Dedifferentiated amniotic fluid mesenchymal stem cell (primary cell): ENCODE measurements at regions not wholly inside any gene's neighbourhood (a gene's known extent, or its start where the extent isn't known, plus 50 kb on each side); places are given as distances from the start of the nearest gene placed in this dataset.
"Not testable (repeated sequence)": the region's sequence is repeated elsewhere in the genome, so short reads cannot be mapped to it uniquely, and the experiment has no call there.

Experiments used
- DNase-seq: peaks from one replicate; pipeline ENCODE4 v3.0.0-alpha.2; 2016; ENCODE audit errors: extremely low spot score

DNA sequence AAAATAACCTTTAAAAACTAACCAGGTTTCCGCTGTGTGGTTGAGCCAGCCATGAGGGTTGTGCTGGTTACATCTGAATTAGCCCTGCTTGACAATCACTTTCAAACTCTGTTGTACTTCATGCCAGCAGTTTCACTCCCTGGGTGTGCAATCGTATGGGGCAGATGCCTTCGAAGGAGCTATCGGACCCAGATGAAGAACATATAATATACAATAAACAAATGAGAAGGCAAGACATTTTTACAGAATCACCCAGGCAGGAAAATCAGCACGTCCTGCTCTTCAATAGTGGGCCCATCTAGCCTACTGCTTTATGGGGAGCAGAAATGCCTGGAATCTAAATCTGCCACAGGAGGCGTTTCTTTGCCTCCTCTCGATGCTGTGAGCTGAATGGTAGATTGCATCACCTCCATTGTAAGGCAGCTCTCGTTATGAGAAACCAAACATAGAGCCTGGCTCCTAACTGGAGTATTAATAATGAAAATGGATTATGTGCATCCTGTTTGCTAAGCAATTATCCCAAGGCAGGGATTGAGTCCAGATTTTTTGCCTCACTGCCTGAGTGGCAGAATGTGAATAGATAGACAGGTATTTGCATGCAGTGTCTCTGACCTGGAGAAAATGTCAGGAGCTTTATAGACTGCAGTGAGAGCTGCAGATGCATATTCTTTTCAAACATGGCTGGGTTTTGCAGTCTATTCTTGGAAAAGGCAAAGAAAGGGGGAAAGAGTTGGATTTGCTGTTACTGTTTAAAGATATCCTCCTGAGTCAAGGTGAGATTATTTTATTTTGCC is 143.3 kb upstream of the SMARCA2 start:
- DNase-seq = no peak

GRCh38 chr9:1875251-1875851 is 139.8 kb upstream of the SMARCA2 start:
- no peak for DNase-seq

DNA sequence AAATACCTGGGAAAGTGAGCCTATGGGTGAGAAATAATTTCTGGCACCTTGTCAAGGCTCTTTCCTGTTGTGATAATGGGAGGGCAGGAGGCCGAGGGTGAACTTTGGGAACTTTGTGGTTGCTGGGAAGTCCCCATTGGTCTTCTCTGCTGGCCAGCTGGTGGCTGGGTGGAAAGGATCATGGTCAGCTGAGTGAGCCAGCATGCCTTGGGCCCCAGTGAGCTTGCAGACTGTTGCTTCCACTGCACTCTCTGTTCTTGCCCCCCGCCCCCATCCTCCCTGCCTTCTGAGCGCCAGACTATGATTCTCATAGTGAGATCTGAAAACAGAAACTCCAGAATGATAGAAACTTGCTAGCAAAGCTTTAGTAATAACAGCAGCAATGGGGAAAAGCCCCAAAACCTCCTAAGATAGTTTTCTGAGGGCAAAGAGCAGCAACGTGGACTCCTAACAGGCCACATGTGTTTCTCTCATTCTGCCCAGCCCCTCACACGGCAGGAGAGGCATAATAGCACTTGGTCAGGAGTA is 139.2 kb upstream of the SMARCA2 start:
- no peak for DNase-seq

GRCh38 chr9:1876891-1877496 is 138.2 kb upstream of the SMARCA2 start:
- DNase-seq = no peak

- no peak for DNase-seq
Measured at GRCh38 chr9:1877951-1878350, 137.2 kb upstream of the SMARCA2 start.

DNA sequence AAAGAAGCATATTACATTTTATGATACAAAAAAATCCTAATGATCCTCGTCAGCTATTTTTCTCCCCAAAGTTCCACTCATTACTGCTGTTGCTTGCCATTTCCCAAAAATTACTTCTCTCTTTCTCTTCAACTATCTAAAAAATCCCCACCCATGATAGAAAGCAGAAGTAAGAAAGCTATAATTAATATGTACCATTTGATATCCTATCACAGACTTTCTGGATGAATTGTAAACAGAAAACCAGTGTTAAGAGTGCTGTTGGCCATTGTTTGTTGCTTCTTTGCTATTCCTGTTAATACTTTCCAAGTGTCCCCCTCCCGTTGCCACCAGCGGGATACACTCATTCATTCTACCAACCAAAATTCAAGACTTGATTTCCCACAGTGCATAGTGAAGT is 136.3 kb upstream of the SMARCA2 start:
- no peak for DNase-seq

- no peak for DNase-seq
Measured at GRCh38 chr9:1879501-1879900, 135.6 kb upstream of the SMARCA2 start.

DNA sequence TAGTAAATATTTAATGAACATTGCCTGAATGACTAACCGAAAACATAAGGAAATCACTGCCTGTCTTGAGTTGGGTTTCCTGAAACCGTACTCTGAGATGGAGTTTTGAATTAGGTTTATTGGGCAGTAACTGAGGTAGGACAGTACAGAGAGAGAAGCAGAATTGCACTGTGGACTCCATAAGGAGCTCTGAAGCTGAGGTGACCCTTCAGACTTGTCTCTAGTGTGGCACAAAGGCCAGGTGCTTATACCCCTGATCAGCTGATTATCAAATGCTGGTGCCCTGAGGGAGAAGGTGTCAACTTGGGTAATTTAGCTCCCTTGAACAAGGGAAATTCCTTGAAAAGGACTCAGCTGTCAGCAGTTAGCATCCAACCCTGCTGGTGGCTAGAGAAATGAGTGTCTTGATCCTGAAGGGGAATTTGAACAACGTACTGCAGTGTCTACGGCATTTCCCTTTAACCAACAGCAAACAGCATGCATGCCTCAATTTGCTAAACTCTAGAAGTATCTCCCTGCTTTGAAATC is 135.0 kb upstream of the SMARCA2 start:
- no peak for DNase-seq

GRCh38 chr9:1881708-1882295 is 133.3 kb upstream of the SMARCA2 start:
- no peak for DNase-seq

GRCh38 chr9:1882711-1883403 is 132.3 kb upstream of the SMARCA2 start:
- no peak for DNase-seq

DNA sequence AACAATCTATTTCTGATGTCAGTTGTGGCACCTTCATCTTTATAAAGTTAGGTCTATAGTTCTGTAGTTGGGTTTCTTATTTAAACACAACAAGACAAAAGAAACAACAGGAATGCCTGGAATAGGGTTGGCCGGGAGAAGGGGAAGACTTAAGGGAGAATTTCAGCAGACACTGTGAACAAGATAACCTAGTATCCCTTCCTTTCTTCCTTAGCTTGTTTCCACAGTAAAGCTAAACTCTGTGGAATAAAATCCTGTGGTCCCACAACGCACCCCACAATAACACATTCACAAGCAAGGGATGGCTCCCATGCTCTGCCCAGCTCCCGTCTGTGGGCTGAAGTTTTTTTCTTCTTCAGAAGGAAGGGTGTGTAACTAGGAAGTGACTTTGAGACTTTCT is 124.9 kb upstream of the SMARCA2 start:
- no peak for DNase-seq

GRCh38 chr9:1890816-1891215 is 124.3 kb upstream of the SMARCA2 start:
- DNase-seq = no peak

GRCh38 chr9:1903080-1903704 is 112.0 kb upstream of the SMARCA2 start:
- not testable (repeated sequence) for DNase-seq

GRCh38 chr9:1907465-1907864 is 107.7 kb upstream of the SMARCA2 start:
- no peak for DNase-seq

DNA sequence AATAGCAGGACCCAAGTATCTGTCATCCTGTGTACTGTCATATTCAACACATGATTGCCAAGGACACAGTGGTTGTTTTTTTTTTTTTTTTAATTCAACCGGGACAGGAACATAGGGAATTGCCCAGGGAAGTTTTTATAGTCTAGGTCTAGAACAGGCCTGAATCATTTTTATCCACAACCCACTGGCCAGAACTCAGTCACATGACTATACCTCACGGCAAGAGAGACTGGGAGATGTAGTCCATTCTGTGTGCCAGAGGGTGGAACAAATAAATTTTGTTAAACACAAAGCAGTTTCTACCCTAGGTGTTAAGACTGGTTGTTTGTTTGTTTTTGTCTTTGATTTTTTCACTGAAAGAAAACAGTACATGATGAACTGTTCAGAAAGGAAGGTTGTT is 105.8 kb upstream of the SMARCA2 start:
- no peak for DNase-seq

DNA sequence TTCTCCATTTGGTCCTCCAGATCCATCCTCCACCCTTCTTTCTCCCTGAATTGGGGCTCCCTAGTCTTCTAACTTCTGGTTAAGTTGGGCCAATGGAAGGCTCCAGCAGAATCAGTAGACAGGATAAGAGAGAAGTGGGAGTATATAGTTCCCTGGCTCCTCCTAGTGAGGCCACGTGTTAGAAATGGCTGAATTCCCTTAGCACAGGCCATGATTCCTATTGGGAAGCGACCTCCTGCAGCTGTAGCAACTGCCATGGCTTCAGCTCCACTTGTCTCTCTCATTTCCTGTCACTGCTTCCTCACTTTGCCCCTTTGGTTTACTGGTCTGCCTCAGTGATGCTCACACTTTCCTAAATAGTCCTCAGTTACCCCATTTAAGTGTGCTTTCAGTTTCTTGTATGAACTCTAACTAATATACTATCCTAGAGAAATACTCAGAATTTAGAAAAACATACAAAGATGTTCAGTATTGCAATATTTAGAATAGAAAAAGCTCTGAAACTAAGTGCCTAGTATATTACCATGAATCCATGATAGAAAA is 104.8 kb upstream of the SMARCA2 start:
- DNase-seq = no peak

GRCh38 chr9:1913631-1914330 is 101.4 kb upstream of the SMARCA2 start:
- DNase-seq = no peak

DNA sequence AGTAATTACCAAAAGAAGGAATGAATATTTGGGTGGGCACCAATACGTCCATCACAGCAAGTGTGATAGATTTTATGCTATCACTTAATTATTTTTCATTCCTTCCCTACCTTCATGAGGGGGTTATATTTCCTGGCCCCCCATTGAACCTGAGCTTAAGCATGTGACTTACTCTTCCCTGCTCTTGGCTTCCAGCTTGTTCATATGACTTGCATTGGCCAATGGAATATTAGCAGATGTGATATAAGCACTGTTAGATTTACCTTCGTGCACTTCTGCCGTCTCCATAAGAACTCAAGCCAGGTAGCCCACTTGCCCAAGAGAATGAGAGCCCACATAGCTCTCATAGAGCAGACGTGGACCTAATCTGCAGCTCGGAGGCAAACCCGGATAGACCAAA is 99.1 kb upstream of the SMARCA2 start:
- DNase-seq = no peak

GRCh38 chr9:1916655-1917054 is 98.5 kb upstream of the SMARCA2 start:
- DNase-seq = no peak

DNA sequence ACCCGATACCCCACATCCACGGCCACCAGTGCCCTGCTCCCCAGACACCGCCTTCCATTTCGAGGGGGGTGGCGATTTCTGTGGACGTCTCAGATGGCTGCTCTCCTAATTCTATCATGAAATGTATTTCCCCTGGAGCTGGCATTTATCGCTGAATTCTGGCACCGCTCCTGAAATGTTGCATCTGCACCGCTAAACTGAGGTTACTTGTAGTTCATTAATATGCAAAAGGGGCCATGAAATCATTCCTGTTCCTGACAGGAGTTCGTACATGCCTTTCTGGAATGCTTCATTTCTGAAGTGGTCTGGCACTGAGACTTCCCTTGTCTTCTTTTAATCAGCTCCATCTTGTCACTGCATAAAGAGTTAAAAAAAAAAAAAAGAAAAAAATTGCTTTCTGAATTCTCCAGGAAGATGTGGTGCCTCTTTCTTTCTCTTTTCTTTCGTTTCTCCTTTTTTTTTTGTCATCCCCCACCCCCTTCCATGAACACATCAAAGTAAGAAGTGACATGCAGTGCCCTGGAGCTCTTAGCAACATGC is 97.7 kb upstream of the SMARCA2 start:
- no peak for DNase-seq
